ENCODE measurements at regions not wholly inside any gene's neighbourhood (a gene's known extent, or its start where the extent isn't known, plus 50 kb on each side); places are given as distances from the start of the nearest gene placed in this dataset.
"Not testable (repeated sequence)": the region's sequence is repeated elsewhere in the genome, so short reads cannot be mapped to it uniquely, and the experiment has no call there.

DNA sequence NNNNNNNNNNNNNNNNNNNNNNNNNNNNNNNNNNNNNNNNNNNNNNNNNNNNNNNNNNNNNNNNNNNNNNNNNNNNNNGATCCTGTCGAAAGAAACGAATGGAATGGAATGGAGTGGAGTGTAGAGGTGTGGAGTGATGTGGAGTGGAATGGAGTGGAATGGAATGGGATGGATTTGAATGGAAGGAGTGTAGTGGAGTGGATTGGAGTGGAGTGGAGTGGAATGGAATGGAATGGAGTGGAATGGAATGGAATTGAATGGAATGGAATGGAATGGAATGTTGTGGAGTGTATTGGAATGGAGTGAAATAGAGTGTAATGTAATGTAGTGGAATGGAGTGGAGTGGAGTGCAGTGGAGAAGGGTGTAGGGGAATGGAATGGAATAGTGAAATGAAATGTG lies 1275.4 kb upstream of the TPTE start:
- peak; percentile 3 for DNase-seq

DNA sequence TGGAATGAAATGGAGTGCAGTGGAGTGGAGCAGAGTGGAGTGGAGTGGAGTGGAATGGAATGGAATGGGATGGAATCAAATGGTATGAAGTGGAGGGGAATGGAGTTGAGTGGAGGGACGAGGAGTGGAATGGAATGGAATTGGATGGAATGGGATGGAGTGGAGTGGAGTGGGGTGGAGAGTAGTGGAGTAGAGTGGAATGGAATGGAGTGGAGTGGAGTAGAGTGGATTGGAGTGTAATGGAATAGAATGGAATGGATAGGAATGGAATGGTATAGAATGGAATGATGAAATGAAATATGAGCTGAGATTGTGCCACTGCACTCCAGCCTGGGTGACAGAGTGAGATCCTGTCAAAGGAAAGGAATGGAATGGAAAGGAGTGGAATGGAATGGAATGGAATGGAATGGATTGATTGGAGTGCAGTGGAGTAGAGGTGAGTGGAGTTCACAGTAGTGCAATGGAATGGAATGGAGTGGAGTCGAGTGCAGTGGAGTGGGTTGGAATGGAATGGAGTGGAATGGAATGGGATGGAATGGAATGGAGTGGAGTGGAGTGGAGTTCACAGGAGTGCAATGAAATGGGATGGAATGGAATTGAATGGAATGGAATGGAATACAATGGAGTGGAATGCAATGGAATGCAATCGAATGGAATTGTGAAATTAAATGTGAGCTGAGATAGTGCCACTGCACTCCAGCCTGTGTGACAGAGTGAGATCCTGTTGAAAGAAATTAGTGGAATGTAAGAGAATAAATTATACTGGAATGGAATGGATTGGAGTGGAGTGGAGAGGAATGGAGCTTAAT lies 1274.7 kb upstream of the TPTE start:
- peak; percentile 7 for DNase-seq

DNA sequence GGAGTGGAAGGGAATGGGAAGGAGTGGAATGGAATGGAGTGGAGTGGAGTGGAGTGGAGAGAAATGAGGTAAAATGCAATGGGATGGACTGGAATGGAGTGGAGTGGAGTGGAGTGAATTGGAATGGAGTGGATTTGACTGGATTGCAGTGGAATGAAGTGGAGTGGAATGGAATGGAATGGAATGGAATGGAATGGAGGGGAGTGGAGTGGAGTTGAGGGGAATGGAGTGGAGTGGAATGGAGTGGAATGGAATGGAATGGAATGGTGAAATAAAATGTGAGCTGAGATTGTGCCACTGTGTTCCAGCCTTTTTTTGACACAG lies 1274.1 kb upstream of the TPTE start:
- not testable (repeated sequence) for DNase-seq

DNA sequence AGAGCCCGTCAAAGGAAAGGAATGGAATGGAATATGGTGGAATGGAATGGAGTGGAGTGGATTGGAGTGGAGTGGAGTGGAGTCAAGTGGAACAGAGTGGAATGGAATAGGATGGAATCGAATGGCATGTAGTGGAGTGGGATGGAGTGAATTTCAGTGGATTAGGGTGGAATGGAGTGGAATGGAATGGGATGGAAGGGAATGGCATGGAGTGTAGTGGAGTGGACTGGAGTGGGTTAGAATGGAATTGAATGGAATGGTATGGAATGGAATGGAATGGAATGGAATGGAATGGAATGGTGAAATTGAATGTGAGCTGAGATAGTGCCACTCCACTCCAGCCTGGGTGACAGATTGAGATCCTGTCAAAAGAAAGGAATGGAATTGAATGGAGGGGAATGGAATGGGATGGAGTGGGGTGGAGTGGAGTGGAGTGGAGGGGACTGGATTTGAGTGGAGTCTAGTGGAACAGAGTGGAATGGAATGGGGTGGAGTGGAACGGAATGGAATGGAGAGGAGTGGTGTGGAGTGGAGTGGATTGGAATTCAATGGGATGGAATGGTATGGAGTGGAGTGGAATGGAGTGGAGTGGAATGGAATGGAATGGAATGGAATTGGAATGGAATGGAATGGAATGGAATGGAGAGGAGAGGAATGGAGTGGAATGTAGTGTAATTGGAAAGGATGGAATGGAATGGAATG lies 1273.6 kb upstream of the TPTE start:
- peak; percentile 6 for DNase-seq
